ENCODE measurements at regions not wholly inside any gene's neighbourhood (a gene's known extent, or its start where the extent isn't known, plus 50 kb on each side); places are given as distances from the start of the nearest gene placed in this dataset.
"Not testable (repeated sequence)": the region's sequence is repeated elsewhere in the genome, so short reads cannot be mapped to it uniquely, and the experiment has no call there.

GRCh38 chr10:117807441-117807840 lies 239.3 kb downstream of the RAB11FIP2 start (continued):
- TF ChIP-seq BACH1 (IDR thresholded peaks at IDR 0.05; ENCODE audit: low read length) (no peak), EZH2 (IDR thresholded peaks at IDR 0.05; ENCODE audit: low read depth, low read length, severe bottlenecking) (no peak), FOSL1 (IDR thresholded peaks at IDR 0.05; ENCODE audit: insufficient read depth, low read depth, low read length) (no peak), TAF1 (IDR thresholded peaks at IDR 0.05; ENCODE audit: low read depth, low read length) (no peak), NRF1 (IDR thresholded peaks at IDR 0.05; ENCODE audit: low read depth, low read length) (no peak)

GRCh38 chr10:117815816-117816215 lies 230.9 kb downstream of the RAB11FIP2 start:
- H4K8ac ChIP-seq (ENCODE audit: extremely low read depth, insufficient read depth, low read length); H3K9ac ChIP-seq (replicated peaks in 1 of 4; ENCODE audit: extremely low read depth in 1 of 4, low read depth in 3 of 4, low read length in 3 of 4); H3K23ac ChIP-seq (ENCODE audit: insufficient read length); H3K23me2 ChIP-seq (ENCODE audit: low read depth, low read length); H3K4ac ChIP-seq (replicated peaks; ENCODE audit: insufficient read length, low read depth, low read length); H3K14ac ChIP-seq (ENCODE audit: insufficient read length); H4K5ac ChIP-seq (ENCODE audit: insufficient read length, low read depth, low read length); H3K79me2 ChIP-seq (ENCODE audit: control insufficient read depth in 1 of 2, insufficient read depth in 2 of 2, low read length in 2 of 2); DNase-seq (ENCODE audit: low read depth in 1 of 2, low spot score in 2 of 2); H4K91ac ChIP-seq (replicated peaks; ENCODE audit: insufficient read length, low read length); H3K4me1 ChIP-seq (replicated peaks in 1 of 4; ENCODE audit: control insufficient read depth in 3 of 4, insufficient read depth in 4 of 4, low read length in 3 of 4); H4K20me1 ChIP-seq (replicated peaks in 1 of 2; ENCODE audit: control insufficient read depth in 1 of 2, insufficient read depth in 2 of 2, low read length in 2 of 2); H3K79me1 ChIP-seq (ENCODE audit: low read depth, low read length); H3K27me3 ChIP-seq (replicated peaks in 1 of 4; ENCODE audit: control insufficient read depth in 3 of 4, extremely low read depth in 1 of 4, insufficient read depth in 3 of 4, low read length in 3 of 4); H3K4me3 ChIP-seq (ENCODE audit: extremely low read depth in 1 of 4, insufficient read depth in 2 of 4, low read depth in 3 of 4, low read length in 4 of 4); H2BK20ac ChIP-seq (ENCODE audit: low read length); H3K9me3 ChIP-seq (ENCODE audit: insufficient read depth in 2 of 2, low read depth in 1 of 2, low read length in 1 of 2); H3K56ac ChIP-seq (replicated peaks; ENCODE audit: insufficient read length, low read depth, low read length); POLR2A ChIA-PET (ENCODE audit: partially characterized antibody); H2BK5ac ChIP-seq (ENCODE audit: low read depth, low read length); H3K18ac ChIP-seq (ENCODE audit: extremely low read depth, low read length); H3K4me2 ChIP-seq (ENCODE audit: insufficient read depth in 1 of 2, low read depth in 2 of 2, low read length in 2 of 2); H2BK120ac ChIP-seq (replicated peaks; ENCODE audit: low read depth, low read length); H2BK15ac ChIP-seq (ENCODE audit: low read length); H3K36me3 ChIP-seq (ENCODE audit: control insufficient read depth in 2 of 4, insufficient read depth in 4 of 4, low read length in 3 of 4); H2AK5ac ChIP-seq (ENCODE audit: low read depth, low read length); H2AFZ ChIP-seq (ENCODE audit: low read length); FAIRE-seq; H3K27ac ChIP-seq (ENCODE audit: low read depth, low read length); H2BK12ac ChIP-seq (ENCODE audit: low read depth, low read length): not testable (repeated sequence)
- CTCF ChIA-PET (ENCODE audit: partially characterized antibody) = interaction anchor here (1.9 kb wide), 1 partner anchor 23 kb away, joined by 5 read pairs; no protein-coding TSS in a partner anchor
- 97% methylated on average over 2 of the region's 2 CpGs; no CpG with 5 or more reads in 1 of the 2 experiments for WGBS, 2 experiments (ENCODE audit: extremely low coverage in 1 of 2, insufficient coverage in 1 of 2, insufficient read length in 1 of 2, insufficient replicate concordance in 2 of 2, low coverage in 1 of 2, low lambda C conversion rate in 2 of 2, missing lambda C conversion rate in 1 of 2)

All from H1 (cell line).